ENCODE measurements at regions not wholly inside any gene's neighbourhood (a gene's known extent, or its start where the extent isn't known, plus 50 kb on each side); places are given as distances from the start of the nearest gene placed in this dataset.
A peak's percentile ranks its signal among the peaks of the same experiment; 100 is the strongest.

- no peak for ATAC-seq
- TF ChIP-seq, protein P1, sequence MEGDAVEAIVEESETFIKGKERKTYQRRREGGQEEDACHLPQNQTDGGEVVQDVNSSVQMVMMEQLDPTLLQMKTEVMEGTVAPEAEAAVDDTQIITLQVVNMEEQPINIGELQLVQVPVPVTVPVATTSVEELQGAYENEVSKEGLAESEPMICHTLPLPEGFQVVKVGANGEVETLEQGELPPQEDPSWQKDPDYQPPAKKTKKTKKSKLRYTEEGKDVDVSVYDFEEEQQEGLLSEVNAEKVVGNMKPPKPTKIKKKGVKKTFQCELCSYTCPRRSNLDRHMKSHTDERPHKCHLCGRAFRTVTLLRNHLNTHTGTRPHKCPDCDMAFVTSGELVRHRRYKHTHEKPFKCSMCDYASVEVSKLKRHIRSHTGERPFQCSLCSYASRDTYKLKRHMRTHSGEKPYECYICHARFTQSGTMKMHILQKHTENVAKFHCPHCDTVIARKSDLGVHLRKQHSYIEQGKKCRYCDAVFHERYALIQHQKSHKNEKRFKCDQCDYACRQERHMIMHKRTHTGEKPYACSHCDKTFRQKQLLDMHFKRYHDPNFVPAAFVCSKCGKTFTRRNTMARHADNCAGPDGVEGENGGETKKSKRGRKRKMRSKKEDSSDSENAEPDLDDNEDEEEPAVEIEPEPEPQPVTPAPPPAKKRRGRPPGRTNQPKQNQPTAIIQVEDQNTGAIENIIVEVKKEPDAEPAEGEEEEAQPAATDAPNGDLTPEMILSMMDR (IDR thresholded peaks at IDR 0.05) = no peak
- no peaks in the 10 kb centered on the region for H3K36me3 ChIP-seq
- H3K4me3 ChIP-seq = no peak overlapping the region
- DNase-seq = no peak
- no peak overlapping the region for H3K27ac ChIP-seq
- intact Hi-C loops (cut with DNase I) = no loop called here
- H3K4me1 ChIP-seq = no peaks in the 10 kb centered on the region
- 81 to 98% methylated on average over 1 of the region's 1 CpG for WGBS, 2 donors
- peaks cover 0 to 15% (median 0%) of the 10 kb centered on the region in 7 donors for H3K27me3 ChIP-seq
- H3K9me3 ChIP-seq = no peaks in the 10 kb centered on the region
Measured at GRCh38 chr1:14467112-14467511, 131.4 kb upstream of the KAZN start.

- 94 to 98% methylated on average over 7 of the region's 7 CpGs for WGBS, 2 donors
- Histone ChIP-seq H3K36me3 (no peaks in the 10 kb centered on the region), H3K4me3 (no peak overlapping the region), H3K4me1 (no peaks in the 10 kb centered on the region), H3K27me3 (peaks cover 0 to 4% (median 0%) of the 10 kb centered on the region in 7 donors), H3K27ac (no peak overlapping the region), H3K9me3 (no peaks in the 10 kb centered on the region)
- ATAC-seq (no peak), DNase-seq (no peak)
- intact Hi-C loops (cut with DNase I) = no loop called here
- TF ChIP-seq, protein P1 (IDR thresholded peaks at IDR 0.05) = no peak
Measured at GRCh38 chr1:14468751-14469150, 129.7 kb upstream of the KAZN start.

- 72 to 73% methylated on average over 4 of the region's 4 CpGs for WGBS, 2 donors
- ATAC-seq = peak in 4 of 8 donors; percentile 31 to 69 (median 49)
Measured at GRCh38 chr1:14470802-14471201, 127.7 kb upstream of the KAZN start.

GRCh38 chr1:14474856-14475255 lies 123.6 kb upstream of the KAZN start:
- Histone ChIP-seq H3K27me3 (peaks cover 0 to 11% (median 0%) of the 10 kb centered on the region in 7 donors), H3K9me3 (no peaks in the 10 kb centered on the region), H3K27ac (no peak overlapping the region), H3K4me1 (no peaks in the 10 kb centered on the region), H3K4me3 (no peak overlapping the region), H3K36me3 (no peaks in the 10 kb centered on the region)
- 74 to 92% methylated on average over 1 of the region's 1 CpG for WGBS, 2 donors
- DNase-seq = no peak
- TF ChIP-seq, protein P1 (IDR thresholded peaks at IDR 0.05) = no peak
- no peak for ATAC-seq
- intact Hi-C loops (cut with DNase I) = no loop called here

More at GRCh38 chr1:14470802-14471201, 127.7 kb upstream of the KAZN start:
- intact Hi-C loops (cut with DNase I) = no loop called here
- Histone ChIP-seq H3K4me1 (no peaks in the 10 kb centered on the region), H3K27me3 (peaks cover 0 to 4% (median 0%) of the 10 kb centered on the region in 7 donors), H3K36me3 (no peaks in the 10 kb centered on the region), H3K9me3 (no peaks in the 10 kb centered on the region), H3K4me3 (no peak overlapping the region), H3K27ac (no peak overlapping the region)
- TF ChIP-seq, protein P1 (IDR thresholded peaks at IDR 0.05) = no peak
- no peak for DNase-seq

All from heart right ventricle (tissue), 16 donors.